ENCODE measurements at regions not wholly inside any gene's neighbourhood (a gene's known extent, or its start where the extent isn't known, plus 50 kb on each side); places are given as distances from the start of the nearest gene placed in this dataset.

GRCh38 chr5:122257000-122257399 is 55.0 kb upstream of the SNCAIP start:
- H3K4me2 ChIP-seq (ENCODE audit: control insufficient read depth, insufficient read depth): no peak overlapping the region
- H3K9me3 ChIP-seq (replicated peaks; ENCODE audit: control insufficient read depth, insufficient read depth, low read length): no peaks in the 10 kb centered on the region; the same call in 2 of the 3 replicates
- BruUV-seq (replicated peaks): no TSS peak
- H3K9ac ChIP-seq (ENCODE audit: control insufficient read depth, insufficient read depth, low read length): no peak overlapping the region
- H3K79me2 ChIP-seq (ENCODE audit: control insufficient read depth, insufficient read depth, low read length): no peaks in the 10 kb centered on the region
- FAIRE-seq: no peak
- ChIA-PET CTCF (no interaction called here), SMC1A (ENCODE audit: uncharacterized antibody, unreplicated experiment) (interaction anchor here (1.1 to 1.9 kb wide), 2 partner anchors 10 to 22 kb away, joined by 3 to 7 read pairs; no protein-coding TSS in a partner anchor), POLR2A (no interaction called here), RAD21 (ENCODE audit: unreplicated experiment) (no interaction called here)
- H3K4me3 ChIP-seq: no peak overlapping the region
- in situ Hi-C loops (cut with MboI) (no loop called here), intact Hi-C loops (cut with micrococcal nuclease; ENCODE audit: unreplicated experiment) (no loop called here)
- no peak overlapping the region for H3K27ac ChIP-seq (ENCODE audit: control insufficient read depth, insufficient read depth)
- no peaks in the 10 kb centered on the region for H3K4me1 ChIP-seq (ENCODE audit: control insufficient read depth, insufficient read depth, low read length)
- H3K27me3 ChIP-seq (replicated peaks in 1 of 2; ENCODE audit: control insufficient read depth in 2 of 2, insufficient read depth in 2 of 2, low read length in 1 of 2): no peaks in the 10 kb centered on the region
- TF ChIP-seq ZBED1 (IDR thresholded peaks at IDR 0.05; ENCODE audit: borderline replicate concordance): no peak
- TF ChIP-seq ELK1 (IDR thresholded peaks at IDR 0.05; ENCODE audit: low read depth, low read length): no peak
- TF ChIP-seq SIN3A (IDR thresholded peaks at IDR 0.05; ENCODE audit: low read depth, low read length): no peak
- TF ChIP-seq CREM (IDR thresholded peaks at IDR 0.05; ENCODE audit: low read depth): no peak
- TF ChIP-seq NR2C1 (IDR thresholded peaks at IDR 0.05): no peak
- TF ChIP-seq MTA3 (IDR thresholded peaks at IDR 0.05; ENCODE audit: borderline replicate concordance, low read length): no peak
- TF ChIP-seq WRNIP1 (IDR thresholded peaks at IDR 0.05; ENCODE audit: borderline replicate concordance, low read depth, low read length): no peak
- TF ChIP-seq PAX8 (IDR thresholded peaks at IDR 0.05): no peak
- no peak for TF ChIP-seq SUZ12 (IDR thresholded peaks at IDR 0.05; ENCODE audit: unreplicated experiment)
- no peak for TF ChIP-seq BHLHE40 (IDR thresholded peaks at IDR 0.05; ENCODE audit: borderline replicate concordance in 1 of 2, low read depth in 2 of 2, low read length in 1 of 2)
- TF ChIP-seq FOS (IDR thresholded peaks at IDR 0.05; ENCODE audit: borderline replicate concordance, extremely low read depth, insufficient read length): no peak
- no peak for TF ChIP-seq SREBF1 (IDR thresholded peaks at IDR 0.05; ENCODE audit: low read length)
- H3K36me3 ChIP-seq (ENCODE audit: control insufficient read depth in 2 of 2, insufficient read depth in 2 of 2, low read length in 1 of 2): no peaks in the 10 kb centered on the region
- no peaks in the 10 kb centered on the region for H4K20me1 ChIP-seq (ENCODE audit: control insufficient read depth, insufficient read depth)
- ATAC-seq: no peak
- no peak overlapping the region for H2AFZ ChIP-seq (ENCODE audit: control insufficient read depth, low read depth, low read length)
- no peak for DNase-seq (ENCODE audit: low read depth, low spot score)
- 31% methylated on average over 8 of the region's 8 CpGs for WGBS (ENCODE audit: insufficient coverage, insufficient replicate concordance, low lambda C conversion rate, missing lambda C conversion rate)

Measured in GM12878 (cell line).